H9 (cell line): ENCODE measurements at regions not wholly inside any gene's neighbourhood (a gene's known extent, or its start where the extent isn't known, plus 50 kb on each side); places are given as distances from the start of the nearest gene placed in this dataset.

Source experiments
- DNase-seq: peaks from one replicate; pipeline ENCODE4 v3.0.0-alpha.2; 2017
- H2AFZ ChIP-seq: one replicate; pipeline ENCODE4 v1.6.1; 2013; ENCODE audit warnings: mild to moderate bottlenecking, low read length, control low read depth, moderate library complexity
- H2AK5ac ChIP-seq: 2 replicates; pipeline ENCODE4 v1.6.1; 2013; ENCODE audit warnings: low read length, control low read depth, mixed read lengths; ENCODE audit not compliant: insufficient read length
- H2BK120ac ChIP-seq: one replicate; pipeline ENCODE4 v1.6.1; 2013; ENCODE audit warnings: low read depth, mild to moderate bottlenecking, low read length, control low read depth, inconsistent platforms; ENCODE audit not compliant: poor library complexity, severe bottlenecking
- H2BK12ac ChIP-seq: 2 replicates; pipeline ENCODE4 v1.6.1; 2013; ENCODE audit warnings: low read length, control low read depth, mixed read lengths, low read depth; ENCODE audit not compliant: insufficient read length
- H2BK15ac ChIP-seq: 2 replicates; pipeline ENCODE4 v1.6.1; 2013; ENCODE audit warnings: low read depth, low read length, control low read depth
- H2BK20ac ChIP-seq: one replicate; pipeline ENCODE4 v1.6.1; 2013; ENCODE audit warnings: low read depth, mild to moderate bottlenecking, low read length, control low read depth, inconsistent platforms; ENCODE audit not compliant: poor library complexity, severe bottlenecking
- H2BK5ac ChIP-seq: 2 replicates; pipeline ENCODE4 v1.6.1; 2013; ENCODE audit warnings: low read length, control low read depth, mixed read lengths; ENCODE audit not compliant: insufficient read length
- H3K14ac ChIP-seq: 2 replicates; pipeline ENCODE4 v1.6.1; 2013; ENCODE audit warnings: low read length, control low read depth; ENCODE audit not compliant: insufficient read depth
- H3K18ac ChIP-seq: 2 replicates; pipeline ENCODE4 v1.6.1; 2013; ENCODE audit warnings: low read depth, mild to moderate bottlenecking, mixed read lengths, low read length, control low read depth; ENCODE audit not compliant: insufficient read length
- H3K23ac ChIP-seq: 2 replicates; pipeline ENCODE4 v1.6.1; 2013; ENCODE audit warnings: low read length, control low read depth, mixed read lengths, low read depth; ENCODE audit not compliant: insufficient read length
- H3K23me2 ChIP-seq: 2 replicates; pipeline ENCODE4 v1.6.1; 2013; ENCODE audit warnings: low read depth, mild to moderate bottlenecking, mixed read lengths, low read length, control low read depth; ENCODE audit not compliant: insufficient read length, poor library complexity, severe bottlenecking
- H3K27ac ChIP-seq: 2 replicates; pipeline ENCODE4 v1.5.1; 2013; ENCODE audit warnings: low read length, control low read depth, mixed read lengths, low read depth; ENCODE audit not compliant: insufficient read length
- H3K27me3 ChIP-seq: 2 replicates; pipeline ENCODE4 v1.6.1; 2013; ENCODE audit warnings: low read length, control low read depth, inconsistent platforms; ENCODE audit not compliant: insufficient read depth
- H3K4ac ChIP-seq: 2 replicates; pipeline ENCODE4 v1.6.1; 2013; ENCODE audit warnings: low read depth, mild to moderate bottlenecking, control low read depth, inconsistent platforms, low read length, moderate library complexity
- H3K4me1 ChIP-seq: 2 replicates; pipeline ENCODE4 v1.6.1; 2013; ENCODE audit warnings: low read length, control low read depth, inconsistent platforms; ENCODE audit not compliant: insufficient read depth
- H3K4me2 ChIP-seq: 2 replicates; pipeline ENCODE4 v1.6.1; 2013; ENCODE audit warnings: low read length, control low read depth, mixed read lengths; ENCODE audit not compliant: insufficient read length, insufficient read depth
- H3K56ac ChIP-seq: 2 replicates; pipeline ENCODE4 v1.6.1; 2013; ENCODE audit warnings: low read depth, mild to moderate bottlenecking, mixed read lengths, low read length, control low read depth; ENCODE audit not compliant: insufficient read length
- H3K79me1 ChIP-seq: 2 replicates; pipeline ENCODE4 v1.6.1; 2013; ENCODE audit warnings: low read depth, mild to moderate bottlenecking, moderate library complexity, low read length, control low read depth, inconsistent platforms; ENCODE audit not compliant: insufficient read depth, poor library complexity, severe bottlenecking
- H3K79me2 ChIP-seq: 2 replicates; pipeline ENCODE4 v1.6.1; 2013; ENCODE audit warnings: low read length, control low read depth, inconsistent platforms; ENCODE audit not compliant: insufficient read depth
- H3K9ac ChIP-seq: 2 replicates; pipeline ENCODE4 v1.6.1; 2013; ENCODE audit warnings: low read length, control low read depth, mixed read lengths; ENCODE audit not compliant: insufficient read length; ENCODE audit errors: extremely low read depth
- H3K9me3 ChIP-seq: one replicate; pipeline ENCODE4 v1.6.1; 2013; ENCODE audit warnings: low read depth, low read length, inconsistent platforms; ENCODE audit not compliant: control insufficient read depth
- H3T11ph ChIP-seq: one replicate; pipeline ENCODE4 v1.6.1; 2013; ENCODE audit warnings: mild to moderate bottlenecking, low read length, control low read depth, inconsistent platforms
- H4K20me1 ChIP-seq: one replicate; pipeline ENCODE4 v1.6.1; 2013; ENCODE audit not compliant: control insufficient read depth, insufficient read length, insufficient read depth
- H4K5ac ChIP-seq: 2 replicates; pipeline ENCODE4 v1.6.1; 2013; ENCODE audit warnings: low read depth, mild to moderate bottlenecking, mixed read lengths, low read length, control low read depth; ENCODE audit not compliant: insufficient read length
- H4K8ac ChIP-seq: replicated peaks from 2 replicates; pipeline ENCODE4 v1.6.1; 2013; ENCODE audit warnings: low read length, control low read depth, mixed read lengths, low read depth; ENCODE audit not compliant: insufficient read length
- H4K91ac ChIP-seq: 2 replicates; pipeline ENCODE4 v1.6.1; 2013; ENCODE audit warnings: low read depth, mild to moderate bottlenecking, moderate library complexity, mixed read lengths, low read length, control low read depth; ENCODE audit not compliant: insufficient read length
- H3K27ac Mint-ChIP-seq, 3 experiments: 2 replicates in 2 of 3; 3 replicates in 1 of 3; pipeline ENCODE4 v1.8.0; 2020 to 2021; ENCODE audit warnings: mixed read lengths in 3 of 3, mild to moderate bottlenecking in 1 of 3, moderate library complexity in 1 of 3
- H3K27me3 Mint-ChIP-seq: 2 replicates; pipeline ENCODE4 v1.8.0; 2021; ENCODE audit warnings: low read depth, mild to moderate bottlenecking, moderate library complexity, mixed read lengths
- H3K36me3 Mint-ChIP-seq, 3 experiments: 2 replicates in 2 of 3; 3 replicates in 1 of 3; pipeline ENCODE4 v1.8.0; 2020 to 2021; ENCODE audit warnings: low read depth in 3 of 3, mixed read lengths in 3 of 3; ENCODE audit not compliant: insufficient read depth in 1 of 3
- H3K4me1 Mint-ChIP-seq, 2 experiments: 2 replicates each; pipeline ENCODE4 v1.8.0; 2020; ENCODE audit warnings: mixed read lengths in 2 of 2
- H3K4me3 Mint-ChIP-seq, 2 experiments: 2 replicates in 1 of 2; 3 replicates in 1 of 2; pipeline ENCODE4 v1.8.0; 2020 to 2021; ENCODE audit warnings: mild to moderate bottlenecking in 2 of 2, mixed read lengths in 2 of 2, moderate library complexity in 1 of 2
- H3K9me3 Mint-ChIP-seq, 2 experiments: 2 replicates in 1 of 2; 3 replicates in 1 of 2; pipeline ENCODE4 v1.8.0; 2020; ENCODE audit warnings: mild to moderate bottlenecking in 2 of 2, mixed read lengths in 2 of 2, moderate library complexity in 1 of 2
- WGBS: extraction: QIAGEN DNeasy Blood & Tissue Kit; methylation state at CpG from one replicate; pipeline ENCODE4 v1.1.7; 2013; ENCODE audit warnings: missing lambda C conversion rate, low lambda C conversion rate, mixed read lengths; ENCODE audit not compliant: insufficient read length; ENCODE audit errors: extremely low coverage; 5-methylcytosine and 5-hydroxymethylcytosine counted together
- TF ChIP-seq, protein P1 (sequence below): fragments of 200-600 bp; sonication (generic); conservative IDR thresholded peaks from 3 replicates; pipeline ENCODE4 v1.8.0; 2021; ENCODE audit warnings: antibody characterized with exemption, mild to moderate bottlenecking

DNA sequence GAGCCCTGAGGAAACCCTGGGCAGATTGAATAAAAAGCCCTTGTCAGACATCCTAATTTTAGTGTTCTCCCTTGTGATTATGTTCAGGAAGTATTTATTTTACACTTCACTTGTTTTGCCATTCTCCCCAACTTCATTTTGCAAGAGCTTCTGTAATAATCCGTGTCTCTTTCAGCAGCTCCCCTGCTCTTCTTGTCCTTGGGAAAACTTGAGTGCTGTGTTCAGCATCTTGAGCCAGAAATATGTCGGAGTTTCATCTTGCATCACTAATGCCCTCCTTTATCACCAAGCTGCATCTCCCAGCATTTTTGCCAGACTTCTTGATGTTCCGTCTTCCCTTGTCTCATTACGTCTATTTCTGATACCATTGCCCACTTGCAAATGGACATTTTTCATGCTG is 486.5 kb upstream of the EEF2KMT start:
- Histone ChIP-seq H3K23ac (no peak overlapping the region), H2BK5ac (no peak overlapping the region), H3K56ac (no peak overlapping the region), H2BK20ac (no peak overlapping the region), H3K4me1 (no peaks in the 10 kb centered on the region), H3K79me1 (no peaks in the 10 kb centered on the region), H3K79me2 (no peaks in the 10 kb centered on the region), H2BK12ac (no peak overlapping the region), H3K27ac (no peak overlapping the region), H2AK5ac (no peak overlapping the region), H4K5ac (no peak overlapping the region), H4K8ac (no peak overlapping the region), H2AFZ (no peak overlapping the region), H3K9me3 (no peaks in the 10 kb centered on the region), H3K9ac (no peak overlapping the region), H3T11ph (no peak overlapping the region), H3K4me2 (no peak overlapping the region), H3K14ac (no peak overlapping the region), H2BK15ac (no peak overlapping the region), H3K23me2 (no peaks in the 10 kb centered on the region), H4K91ac (no peak overlapping the region), H3K18ac (no peak overlapping the region), H4K20me1 (no peaks in the 10 kb centered on the region), H2BK120ac (no peak overlapping the region), H3K4ac (no peak overlapping the region), H3K27me3 (no peaks in the 10 kb centered on the region)
- Mint-ChIP-seq H3K27me3 (no peaks in the 10 kb centered on the region; the same call in none of the 2 replicates), H3K27ac (no peak overlapping the region), H3K4me1 (peaks cover 14 to 19% of the 10 kb centered on the region in 2 experiments), H3K9me3 (no peaks in the 10 kb centered on the region), H3K4me3 (no peak overlapping the region), H3K36me3 (no peaks in the 10 kb centered on the region)
- no peak for DNase-seq
- no CpG with 5 or more reads among the region's 4 CpGs for WGBS
- TF ChIP-seq, protein P1, sequence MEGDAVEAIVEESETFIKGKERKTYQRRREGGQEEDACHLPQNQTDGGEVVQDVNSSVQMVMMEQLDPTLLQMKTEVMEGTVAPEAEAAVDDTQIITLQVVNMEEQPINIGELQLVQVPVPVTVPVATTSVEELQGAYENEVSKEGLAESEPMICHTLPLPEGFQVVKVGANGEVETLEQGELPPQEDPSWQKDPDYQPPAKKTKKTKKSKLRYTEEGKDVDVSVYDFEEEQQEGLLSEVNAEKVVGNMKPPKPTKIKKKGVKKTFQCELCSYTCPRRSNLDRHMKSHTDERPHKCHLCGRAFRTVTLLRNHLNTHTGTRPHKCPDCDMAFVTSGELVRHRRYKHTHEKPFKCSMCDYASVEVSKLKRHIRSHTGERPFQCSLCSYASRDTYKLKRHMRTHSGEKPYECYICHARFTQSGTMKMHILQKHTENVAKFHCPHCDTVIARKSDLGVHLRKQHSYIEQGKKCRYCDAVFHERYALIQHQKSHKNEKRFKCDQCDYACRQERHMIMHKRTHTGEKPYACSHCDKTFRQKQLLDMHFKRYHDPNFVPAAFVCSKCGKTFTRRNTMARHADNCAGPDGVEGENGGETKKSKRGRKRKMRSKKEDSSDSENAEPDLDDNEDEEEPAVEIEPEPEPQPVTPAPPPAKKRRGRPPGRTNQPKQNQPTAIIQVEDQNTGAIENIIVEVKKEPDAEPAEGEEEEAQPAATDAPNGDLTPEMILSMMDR = no peak
